DOHH2 (cell line): ENCODE measurements at regions not wholly inside any gene's neighbourhood (a gene's known extent, or its start where the extent isn't known, plus 50 kb on each side); places are given as distances from the start of the nearest gene placed in this dataset.

Experiments
- CTCF ChIP-seq: fragments of 200-600 bp; sonication (generic); IDR thresholded peaks from one replicate; pipeline ENCODE4 v1.5.1; 2014; ENCODE audit warnings: antibody characterized with exemption, mild to moderate bottlenecking, low read depth, low read length; ENCODE audit not compliant: poor library complexity, severe bottlenecking
- EZH2phosphoT487 ChIP-seq: fragments of 200-600 bp; sonication (generic); IDR thresholded peaks from 2 replicates; pipeline ENCODE4 v1.6.1; 2017; ENCODE audit warnings: borderline replicate concordance, mild to moderate bottlenecking, antibody characterized with exemption, low read length, moderate library complexity, mixed read lengths

GRCh38 chr9:3675946-3676345 is 150.1 kb upstream of the RFX3 start:
- TF ChIP-seq EZH2phosphoT487 (no peak), CTCF (no peak)
